Hepatocyte (in vitro differentiated cells): ENCODE measurements at regions not wholly inside any gene's neighbourhood (a gene's known extent, or its start where the extent isn't known, plus 50 kb on each side); places are given as distances from the start of the nearest gene placed in this dataset.

Source experiments
- DNase-seq: peaks from one replicate; pipeline ENCODE4 v3.0.0-alpha.2; 2016; ENCODE audit warnings: low spot score
- H2AFZ ChIP-seq: fragments of 200-600 bp; sonication (generic); 2 replicates; pipeline ENCODE4 v1.6.0; 2016; ENCODE audit warnings: antibody characterized with exemption, mild to moderate bottlenecking
- H3K27ac ChIP-seq: fragments of 200-600 bp; sonication (generic); 2 replicates; pipeline ENCODE4 v1.5.1; 2016; ENCODE audit warnings: mild to moderate bottlenecking
- H3K27me3 ChIP-seq: fragments of 200-600 bp; sonication (generic); 2 replicates; pipeline ENCODE4 v1.6.1; 2016
- H3K36me3 ChIP-seq: fragments of 200-600 bp; sonication (generic); replicated peaks from 2 replicates; pipeline ENCODE4 v1.5.1; 2016; ENCODE audit warnings: low read depth; ENCODE audit not compliant: insufficient read depth
- H3K4me1 ChIP-seq: fragments of 200-600 bp; sonication (generic); 2 replicates; pipeline ENCODE4 v1.5.1; 2016; ENCODE audit warnings: mild to moderate bottlenecking, moderate library complexity; ENCODE audit not compliant: insufficient read depth
- H3K4me2 ChIP-seq: fragments of 200-600 bp; sonication (generic); 2 replicates; pipeline ENCODE4 v1.6.0; 2016
- H3K4me3 ChIP-seq: fragments of 200-600 bp; sonication (generic); 2 replicates; pipeline ENCODE4 v1.5.1; 2016; ENCODE audit warnings: mild to moderate bottlenecking
- H3K79me2 ChIP-seq: fragments of 200-600 bp; sonication (generic); 2 replicates; pipeline ENCODE4 v1.6.0; 2017; ENCODE audit warnings: mild to moderate bottlenecking
- H3K9me2 ChIP-seq: fragments of 200-600 bp; sonication (generic); replicated peaks from 2 replicates; pipeline ENCODE4 v1.6.0; 2017; ENCODE audit warnings: mild to moderate bottlenecking; ENCODE audit not compliant: insufficient read depth
- H3K9me3 ChIP-seq: fragments of 200-600 bp; sonication (generic); 2 replicates; pipeline ENCODE4 v1.5.1; 2016; ENCODE audit warnings: low read depth, mild to moderate bottlenecking
- H4K20me1 ChIP-seq: fragments of 200-600 bp; sonication (generic); 2 replicates; pipeline ENCODE4 v1.6.0; 2016; ENCODE audit warnings: mild to moderate bottlenecking; ENCODE audit not compliant: insufficient read depth, poor library complexity, severe bottlenecking
- CTCF ChIP-seq: fragments of 200-600 bp; sonication (generic); IDR thresholded peaks from 2 replicates; pipeline ENCODE4 v1.5.1; 2016; ENCODE audit warnings: antibody characterized with exemption, mild to moderate bottlenecking; ENCODE audit not compliant: poor library complexity
- EZH2 ChIP-seq: fragments of 200-600 bp; sonication (generic); IDR thresholded peaks from 2 replicates; pipeline ENCODE4 v1.6.1; 2016; ENCODE audit warnings: antibody characterized with exemption, mild to moderate bottlenecking, borderline replicate concordance
- EZH2phosphoT487 ChIP-seq: fragments of 200-600 bp; sonication (generic); IDR thresholded peaks from one replicate; pipeline ENCODE4 v1.6.1; 2018; ENCODE audit warnings: antibody characterized with exemption, mild to moderate bottlenecking, low read depth, moderate library complexity; ENCODE audit not compliant: unreplicated experiment, severe bottlenecking
- WGBS: methylation state at CpG from one replicate; pipeline ENCODE4 v1.1.6; 2016; ENCODE audit warnings: low lambda C conversion rate; ENCODE audit errors: missing lambda C conversion rate; 5-methylcytosine and 5-hydroxymethylcytosine counted together

DNA sequence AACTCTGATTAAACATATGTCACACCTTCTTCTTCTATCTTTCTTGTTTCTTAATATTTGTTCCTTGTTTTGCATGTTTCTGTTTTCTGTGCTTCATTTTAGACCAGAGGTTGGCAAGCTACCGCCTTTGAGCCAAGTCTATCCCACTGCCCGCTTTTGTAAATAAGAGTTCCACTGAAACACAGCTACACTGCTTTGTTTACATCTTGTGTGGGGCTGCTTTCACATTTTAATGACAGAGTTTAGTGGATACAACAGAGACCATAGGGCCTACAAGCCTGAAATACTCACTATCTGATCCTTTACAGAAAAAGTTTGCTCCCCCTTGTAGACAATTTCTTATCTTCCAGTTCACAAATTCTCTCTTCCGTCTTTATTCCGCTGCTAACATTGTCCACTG, 109.4 kb upstream of the SPACA1 start:
- Histone ChIP-seq H3K4me2 (no peak overlapping the region), H3K79me2 (no peaks in the 10 kb centered on the region), H2AFZ (no peak overlapping the region), H3K27ac (no peak overlapping the region), H4K20me1 (no peaks in the 10 kb centered on the region), H3K9me2 (no peaks in the 10 kb centered on the region), H3K27me3 (no peaks in the 10 kb centered on the region), H3K4me3 (no peak overlapping the region), H3K9me3 (no peaks in the 10 kb centered on the region), H3K4me1 (no peaks in the 10 kb centered on the region), H3K36me3 (no peaks in the 10 kb centered on the region)
- 83% methylated on average over 4 of the region's 4 CpGs for WGBS
- no peak for TF ChIP-seq EZH2
- TF ChIP-seq CTCF = no peak
- no peak for TF ChIP-seq EZH2phosphoT487
- DNase-seq = no peak

GRCh38 chr6:87936065-87936464, 111.6 kb upstream of the SPACA1 start:
- no peak for DNase-seq
- Histone ChIP-seq H3K9me3 (no peaks in the 10 kb centered on the region), H3K9me2 (no peaks in the 10 kb centered on the region), H3K36me3 (no peaks in the 10 kb centered on the region), H3K4me2 (no peak overlapping the region), H3K4me3 (no peak overlapping the region), H3K27me3 (no peaks in the 10 kb centered on the region), H3K4me1 (no peaks in the 10 kb centered on the region), H3K27ac (no peak overlapping the region), H2AFZ (no peak overlapping the region), H4K20me1 (no peaks in the 10 kb centered on the region), H3K79me2 (no peaks in the 10 kb centered on the region)
- WGBS = 81% methylated on average over 9 of the region's 9 CpGs
- TF ChIP-seq CTCF (no peak), EZH2 (no peak), EZH2phosphoT487 (no peak)

- TF ChIP-seq CTCF = no peak
- TF ChIP-seq EZH2 = no peak
- no peak for TF ChIP-seq EZH2phosphoT487
- Histone ChIP-seq H3K9me2 (no peaks in the 10 kb centered on the region), H3K4me2 (no peak overlapping the region), H3K79me2 (no peaks in the 10 kb centered on the region), H3K4me3 (no peak overlapping the region), H3K27me3 (no peaks in the 10 kb centered on the region), H3K27ac (no peak overlapping the region), H4K20me1 (no peaks in the 10 kb centered on the region), H3K4me1 (no peaks in the 10 kb centered on the region), H3K36me3 (no peaks in the 10 kb centered on the region), H2AFZ (no peak overlapping the region), H3K9me3 (no peaks in the 10 kb centered on the region)
- WGBS = 89% methylated on average over 3 of the region's 3 CpGs
- DNase-seq = no peak
Observed at GRCh38 chr6:87935196-87935595, 112.4 kb upstream of the SPACA1 start.

GRCh38 chr6:87932361-87932760, 115.3 kb upstream of the SPACA1 start:
- no peaks in the 10 kb centered on the region for H3K36me3 ChIP-seq
- H2AFZ ChIP-seq = no peak overlapping the region
- no peaks in the 10 kb centered on the region for H3K27me3 ChIP-seq
- TF ChIP-seq EZH2phosphoT487 (no peak), EZH2 (no peak), CTCF (no peak)
- H3K9me3 ChIP-seq = no peaks in the 10 kb centered on the region
- H3K4me3 ChIP-seq = no peak overlapping the region
- DNase-seq = no peak
- H3K27ac ChIP-seq = no peak overlapping the region
- no peaks in the 10 kb centered on the region for H3K79me2 ChIP-seq
- H3K4me2 ChIP-seq = no peak overlapping the region
- H3K4me1 ChIP-seq = no peaks in the 10 kb centered on the region
- H4K20me1 ChIP-seq = no peaks in the 10 kb centered on the region
- no peaks in the 10 kb centered on the region for H3K9me2 ChIP-seq
- WGBS = 50% methylated on average over 5 of the region's 5 CpGs
